ENCODE measurements at regions not wholly inside any gene's neighbourhood (a gene's known extent, or its start where the extent isn't known, plus 50 kb on each side); places are given as distances from the start of the nearest gene placed in this dataset.

DNA sequence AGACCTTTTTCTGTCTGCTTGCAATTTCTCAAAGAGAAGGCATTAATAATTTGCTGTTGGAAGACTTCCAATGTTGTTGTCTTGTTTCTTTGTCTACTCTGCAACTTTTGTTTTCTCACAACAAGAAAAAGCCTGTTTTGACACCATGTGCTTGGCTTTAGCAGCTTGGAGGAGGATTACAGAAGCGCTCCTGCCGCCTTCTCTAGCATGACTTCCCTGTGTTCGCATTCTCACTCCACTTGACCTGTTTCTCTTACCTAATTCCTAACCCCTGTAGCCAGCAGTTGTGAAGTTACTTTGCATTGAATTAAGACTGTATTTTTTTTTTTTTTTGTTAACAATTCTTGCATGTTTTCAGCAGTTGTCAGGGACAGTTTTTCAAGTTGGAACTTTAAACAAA, 235.3 kb upstream of the GOLIM4 start:
- TF ChIP-seq, protein P1, sequence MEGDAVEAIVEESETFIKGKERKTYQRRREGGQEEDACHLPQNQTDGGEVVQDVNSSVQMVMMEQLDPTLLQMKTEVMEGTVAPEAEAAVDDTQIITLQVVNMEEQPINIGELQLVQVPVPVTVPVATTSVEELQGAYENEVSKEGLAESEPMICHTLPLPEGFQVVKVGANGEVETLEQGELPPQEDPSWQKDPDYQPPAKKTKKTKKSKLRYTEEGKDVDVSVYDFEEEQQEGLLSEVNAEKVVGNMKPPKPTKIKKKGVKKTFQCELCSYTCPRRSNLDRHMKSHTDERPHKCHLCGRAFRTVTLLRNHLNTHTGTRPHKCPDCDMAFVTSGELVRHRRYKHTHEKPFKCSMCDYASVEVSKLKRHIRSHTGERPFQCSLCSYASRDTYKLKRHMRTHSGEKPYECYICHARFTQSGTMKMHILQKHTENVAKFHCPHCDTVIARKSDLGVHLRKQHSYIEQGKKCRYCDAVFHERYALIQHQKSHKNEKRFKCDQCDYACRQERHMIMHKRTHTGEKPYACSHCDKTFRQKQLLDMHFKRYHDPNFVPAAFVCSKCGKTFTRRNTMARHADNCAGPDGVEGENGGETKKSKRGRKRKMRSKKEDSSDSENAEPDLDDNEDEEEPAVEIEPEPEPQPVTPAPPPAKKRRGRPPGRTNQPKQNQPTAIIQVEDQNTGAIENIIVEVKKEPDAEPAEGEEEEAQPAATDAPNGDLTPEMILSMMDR (IDR thresholded peaks at IDR 0.05; ENCODE audit: poor library complexity, severe bottlenecking) = no peak
- no peak for TF ChIP-seq POLR2AphosphoS5 (IDR thresholded peaks at IDR 0.05)
- no peak for TF ChIP-seq EP300 (conservative IDR thresholded peaks at IDR 0.05; ENCODE audit: poor library complexity, severe bottlenecking)
- TF ChIP-seq, protein P2, sequence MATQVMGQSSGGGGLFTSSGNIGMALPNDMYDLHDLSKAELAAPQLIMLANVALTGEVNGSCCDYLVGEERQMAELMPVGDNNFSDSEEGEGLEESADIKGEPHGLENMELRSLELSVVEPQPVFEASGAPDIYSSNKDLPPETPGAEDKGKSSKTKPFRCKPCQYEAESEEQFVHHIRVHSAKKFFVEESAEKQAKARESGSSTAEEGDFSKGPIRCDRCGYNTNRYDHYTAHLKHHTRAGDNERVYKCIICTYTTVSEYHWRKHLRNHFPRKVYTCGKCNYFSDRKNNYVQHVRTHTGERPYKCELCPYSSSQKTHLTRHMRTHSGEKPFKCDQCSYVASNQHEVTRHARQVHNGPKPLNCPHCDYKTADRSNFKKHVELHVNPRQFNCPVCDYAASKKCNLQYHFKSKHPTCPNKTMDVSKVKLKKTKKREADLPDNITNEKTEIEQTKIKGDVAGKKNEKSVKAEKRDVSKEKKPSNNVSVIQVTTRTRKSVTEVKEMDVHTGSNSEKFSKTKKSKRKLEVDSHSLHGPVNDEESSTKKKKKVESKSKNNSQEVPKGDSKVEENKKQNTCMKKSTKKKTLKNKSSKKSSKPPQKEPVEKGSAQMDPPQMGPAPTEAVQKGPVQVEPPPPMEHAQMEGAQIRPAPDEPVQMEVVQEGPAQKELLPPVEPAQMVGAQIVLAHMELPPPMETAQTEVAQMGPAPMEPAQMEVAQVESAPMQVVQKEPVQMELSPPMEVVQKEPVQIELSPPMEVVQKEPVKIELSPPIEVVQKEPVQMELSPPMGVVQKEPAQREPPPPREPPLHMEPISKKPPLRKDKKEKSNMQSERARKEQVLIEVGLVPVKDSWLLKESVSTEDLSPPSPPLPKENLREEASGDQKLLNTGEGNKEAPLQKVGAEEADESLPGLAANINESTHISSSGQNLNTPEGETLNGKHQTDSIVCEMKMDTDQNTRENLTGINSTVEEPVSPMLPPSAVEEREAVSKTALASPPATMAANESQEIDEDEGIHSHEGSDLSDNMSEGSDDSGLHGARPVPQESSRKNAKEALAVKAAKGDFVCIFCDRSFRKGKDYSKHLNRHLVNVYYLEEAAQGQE (IDR thresholded peaks at IDR 0.05; ENCODE audit: borderline replicate concordance) = no peak
- no peak for TF ChIP-seq EZH2 (IDR thresholded peaks at IDR 0.05; ENCODE audit: borderline replicate concordance, insufficient read depth, low read length, poor library complexity, severe bottlenecking)
